ENCODE measurements at regions not wholly inside any gene's neighbourhood (a gene's known extent, or its start where the extent isn't known, plus 50 kb on each side); places are given as distances from the start of the nearest gene placed in this dataset.
A peak's percentile ranks its signal among the peaks of the same experiment; 100 is the strongest.

GRCh38 chr20:12695937-12696336 is 312.8 kb upstream of the SPTLC3 start:
- H3K56ac ChIP-seq (ENCODE audit: insufficient read length, low read depth, low read length) = no peak overlapping the region
- TF ChIP-seq, protein P1, sequence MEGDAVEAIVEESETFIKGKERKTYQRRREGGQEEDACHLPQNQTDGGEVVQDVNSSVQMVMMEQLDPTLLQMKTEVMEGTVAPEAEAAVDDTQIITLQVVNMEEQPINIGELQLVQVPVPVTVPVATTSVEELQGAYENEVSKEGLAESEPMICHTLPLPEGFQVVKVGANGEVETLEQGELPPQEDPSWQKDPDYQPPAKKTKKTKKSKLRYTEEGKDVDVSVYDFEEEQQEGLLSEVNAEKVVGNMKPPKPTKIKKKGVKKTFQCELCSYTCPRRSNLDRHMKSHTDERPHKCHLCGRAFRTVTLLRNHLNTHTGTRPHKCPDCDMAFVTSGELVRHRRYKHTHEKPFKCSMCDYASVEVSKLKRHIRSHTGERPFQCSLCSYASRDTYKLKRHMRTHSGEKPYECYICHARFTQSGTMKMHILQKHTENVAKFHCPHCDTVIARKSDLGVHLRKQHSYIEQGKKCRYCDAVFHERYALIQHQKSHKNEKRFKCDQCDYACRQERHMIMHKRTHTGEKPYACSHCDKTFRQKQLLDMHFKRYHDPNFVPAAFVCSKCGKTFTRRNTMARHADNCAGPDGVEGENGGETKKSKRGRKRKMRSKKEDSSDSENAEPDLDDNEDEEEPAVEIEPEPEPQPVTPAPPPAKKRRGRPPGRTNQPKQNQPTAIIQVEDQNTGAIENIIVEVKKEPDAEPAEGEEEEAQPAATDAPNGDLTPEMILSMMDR (conservative IDR thresholded peaks at IDR 0.05) = peak; percentile 53

More at GRCh38 chr20:12695937-12696336, 312.8 kb upstream of the SPTLC3 start:
- H3K4me1 ChIP-seq (ENCODE audit: insufficient read depth, low read length) = peaks cover 5% of the 10 kb centered on the region
- H3K9me3 ChIP-seq (ENCODE audit: control insufficient read depth, low read depth, low read length) = no peaks in the 10 kb centered on the region
- no peak overlapping the region for H3K4me2 ChIP-seq (ENCODE audit: insufficient read depth, insufficient read length, low read length)
- H4K8ac ChIP-seq (replicated peaks; ENCODE audit: insufficient read length, low read depth, low read length) = no peak overlapping the region
- no peak overlapping the region for H4K5ac ChIP-seq (ENCODE audit: insufficient read length, low read depth, low read length)
- H4K20me1 ChIP-seq (ENCODE audit: control insufficient read depth, insufficient read depth, insufficient read length) = no peaks in the 10 kb centered on the region
- no peaks in the 10 kb centered on the region for H3K79me1 ChIP-seq (ENCODE audit: insufficient read depth, low read depth, low read length, poor library complexity, severe bottlenecking)
- peaks cover 0 to 3% of the 10 kb centered on the region in 2 experiments; a peak in 1 of 5 replicates for H3K9me3 Mint-ChIP-seq
- H3K27me3 ChIP-seq (ENCODE audit: insufficient read depth, low read length) = no peaks in the 10 kb centered on the region
- no peak overlapping the region for H2BK120ac ChIP-seq (ENCODE audit: low read depth, low read length, poor library complexity, severe bottlenecking)
- H2BK20ac ChIP-seq (ENCODE audit: low read depth, low read length, poor library complexity, severe bottlenecking) = no peak overlapping the region
- H3K14ac ChIP-seq (ENCODE audit: insufficient read depth, low read length) = no peak overlapping the region
- no peak overlapping the region for H2BK15ac ChIP-seq (ENCODE audit: low read depth, low read length)
- H4K91ac ChIP-seq (ENCODE audit: insufficient read length, low read depth, low read length) = no peak overlapping the region
- WGBS (ENCODE audit: extremely low coverage, insufficient read length, low lambda C conversion rate) = no CpG with 5 or more reads among the region's 3 CpGs
- no peaks in the 10 kb centered on the region for H3K27me3 Mint-ChIP-seq (ENCODE audit: low read depth)
- no peak overlapping the region for H2AFZ ChIP-seq (ENCODE audit: low read length)
- no peaks in the 10 kb centered on the region for H3K36me3 Mint-ChIP-seq (ENCODE audit: insufficient read depth in 1 of 3, low read depth in 3 of 3)
- H3K4ac ChIP-seq (ENCODE audit: low read depth, low read length) = no peak overlapping the region
- H2BK12ac ChIP-seq (ENCODE audit: insufficient read length, low read depth, low read length) = no peak overlapping the region
- H3T11ph ChIP-seq (ENCODE audit: low read length) = no peak overlapping the region
- H3K27ac ChIP-seq (ENCODE audit: insufficient read length, low read depth, low read length) = no peak overlapping the region
- H3K27ac Mint-ChIP-seq = no peak overlapping the region
- no peaks in the 10 kb centered on the region for H3K79me2 ChIP-seq (ENCODE audit: insufficient read depth, low read length)
- H3K4me3 Mint-ChIP-seq = no peak overlapping the region
- no peak overlapping the region for H2BK5ac ChIP-seq (ENCODE audit: insufficient read length, low read length)
- H2AK5ac ChIP-seq (ENCODE audit: insufficient read length, low read length) = no peak overlapping the region
- no peaks in the 10 kb centered on the region for H3K23me2 ChIP-seq (ENCODE audit: insufficient read length, low read depth, low read length, poor library complexity, severe bottlenecking)
- H3K4me1 Mint-ChIP-seq = peaks cover 6 to 15% of the 10 kb centered on the region in 2 experiments
- no peak overlapping the region for H3K18ac ChIP-seq (ENCODE audit: insufficient read length, low read depth, low read length)
- peak; percentile 45 for DNase-seq
- no peak overlapping the region for H3K23ac ChIP-seq (ENCODE audit: insufficient read length, low read depth, low read length)
- H3K9ac ChIP-seq (ENCODE audit: extremely low read depth, insufficient read length, low read length) = no peak overlapping the region
